Cardiac muscle cell (in vitro differentiated cells and primary cell): ENCODE measurements at regions not wholly inside any gene's neighbourhood (a gene's known extent, or its start where the extent isn't known, plus 50 kb on each side); places are given as distances from the start of the nearest gene placed in this dataset.

ENCODE experiments used
- DNase-seq, 2 donors: peaks; one replicate each; pipeline versions ENCODE4 v3.0.0 to v3.0.0-alpha.2; 2010 to 2017; ENCODE audit warnings: low read depth in 1 of 2, low spot score in 1 of 2
- H3K27ac ChIP-seq: fragments of 200-600 bp; sonication (generic); 2 replicates; pipeline ENCODE4 v1.5.1; 2016
- H3K27me3 ChIP-seq: fragments of 200-600 bp; sonication (generic); 2 replicates; pipeline ENCODE4 v1.6.0; 2016; ENCODE audit warnings: control low read depth
- H3K36me3 ChIP-seq: fragments of 200-600 bp; sonication (generic); 2 replicates; pipeline ENCODE4 v1.5.1; 2016; ENCODE audit warnings: control low read depth
- H3K4me1 ChIP-seq: fragments of 200-600 bp; sonication (generic); 2 replicates; pipeline ENCODE4 v1.8.1; 2017; ENCODE audit warnings: low read depth, mild to moderate bottlenecking, mixed run types
- H3K4me3 ChIP-seq: fragments of 200-600 bp; sonication (generic); 2 replicates; pipeline ENCODE4 v1.5.1; 2016; ENCODE audit warnings: mild to moderate bottlenecking
- H3K9me3 ChIP-seq: fragments of 200-600 bp; sonication (generic); 2 replicates; pipeline ENCODE4 v1.5.1; 2017; ENCODE audit warnings: low read depth, mild to moderate bottlenecking, control low read depth
- CTCF ChIP-seq: IDR thresholded peaks from 2 replicates; pipeline ENCODE4 v1.5.1; 2012; ENCODE audit warnings: low read depth, mild to moderate bottlenecking, low read length

DNA sequence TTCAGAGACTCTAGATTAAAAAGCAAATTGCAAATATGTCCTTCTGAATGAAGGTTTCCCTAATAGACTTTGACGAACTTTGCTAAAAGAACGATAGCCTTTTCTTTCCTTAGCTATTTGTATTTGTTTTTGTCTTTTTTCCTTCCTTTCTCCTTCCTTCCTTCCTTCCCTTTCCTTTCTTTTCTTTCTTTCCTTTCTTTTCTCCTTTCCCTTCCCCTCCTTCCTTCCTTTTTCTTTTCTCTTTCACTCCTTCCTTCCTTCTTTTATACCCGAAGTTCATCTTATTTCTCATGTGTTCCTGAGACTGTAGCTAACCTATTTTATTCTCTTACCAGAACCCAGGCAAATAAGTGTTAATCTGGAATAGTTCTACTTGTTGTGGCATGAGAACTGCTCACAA lies 381.2 kb upstream of the RUNX1 start:
- H3K27ac ChIP-seq: no peak overlapping the region
- H3K4me3 ChIP-seq: no peak overlapping the region
- peaks cover 9% of the 10 kb centered on the region for H3K4me1 ChIP-seq
- no peaks in the 10 kb centered on the region for H3K9me3 ChIP-seq
- H3K27me3 ChIP-seq: peaks cover 20% of the 10 kb centered on the region
- no peak for TF ChIP-seq CTCF
- H3K36me3 ChIP-seq: no peaks in the 10 kb centered on the region
- DNase-seq: no peak

- Histone ChIP-seq H3K4me1 (peaks cover 9% of the 10 kb centered on the region), H3K27me3 (peaks cover 20% of the 10 kb centered on the region), H3K27ac (no peak overlapping the region), H3K36me3 (no peaks in the 10 kb centered on the region), H3K9me3 (no peaks in the 10 kb centered on the region), H3K4me3 (no peak overlapping the region)
- peak in 1 of 2 donors; percentile 7 for DNase-seq
- no peak for TF ChIP-seq CTCF
Observed at GRCh38 chr21:35428937-35429336, 379.8 kb upstream of the RUNX1 start.

GRCh38 chr21:35428489-35428888 lies 379.4 kb upstream of the RUNX1 start:
- TF ChIP-seq CTCF: no peak
- Histone ChIP-seq H3K27me3 (peaks cover 20% of the 10 kb centered on the region), H3K36me3 (no peaks in the 10 kb centered on the region), H3K4me3 (no peak overlapping the region), H3K4me1 (peaks cover 9% of the 10 kb centered on the region), H3K27ac (no peak overlapping the region), H3K9me3 (no peaks in the 10 kb centered on the region)
- DNase-seq: peak; percentile 67 to 69

- no peak overlapping the region for H3K4me3 ChIP-seq
- no peaks in the 10 kb centered on the region for H3K9me3 ChIP-seq
- peaks cover 9% of the 10 kb centered on the region for H3K4me1 ChIP-seq
- TF ChIP-seq CTCF: no peak
- no peak overlapping the region for H3K27ac ChIP-seq
- H3K27me3 ChIP-seq: peaks cover 20% of the 10 kb centered on the region
- no peaks in the 10 kb centered on the region for H3K36me3 ChIP-seq
- DNase-seq: peak in 1 of 2 donors; percentile 38
Observed at GRCh38 chr21:35428001-35428320, 378.9 kb upstream of the RUNX1 start.

- Histone ChIP-seq H3K27me3 (peaks cover 20% of the 10 kb centered on the region), H3K27ac (no peak overlapping the region), H3K9me3 (no peaks in the 10 kb centered on the region), H3K4me3 (no peak overlapping the region), H3K36me3 (no peaks in the 10 kb centered on the region), H3K4me1 (peaks cover 9% of the 10 kb centered on the region)
- TF ChIP-seq CTCF: no peak
- peak in 1 of 2 donors; percentile 41 for DNase-seq
Observed at GRCh38 chr21:35427320-35428000, 378.4 kb upstream of the RUNX1 start.
